C4-2B (cell line): ENCODE measurements at regions not wholly inside any gene's neighbourhood (a gene's known extent, or its start where the extent isn't known, plus 50 kb on each side); places are given as distances from the start of the nearest gene placed in this dataset.

Source experiments
- CTCF ChIP-seq: fragments of 450-650 bp; conservative IDR thresholded peaks from 2 replicates; pipeline ENCODE4 v1.5.1; 2017; ENCODE audit warnings: mild to moderate bottlenecking
- ZFX ChIP-seq: fragments of 450-650 bp; IDR thresholded peaks from 2 replicates; pipeline ENCODE4 v1.6.1; 2017

- TF ChIP-seq CTCF (no peak), ZFX (no peak)
Measured at GRCh38 chr5:101679816-101680215, 616.3 kb downstream of the SLCO4C1 start.
